Breast epithelium (tissue), 3 donors: ENCODE measurements at regions not wholly inside any gene's neighbourhood (a gene's known extent, or its start where the extent isn't known, plus 50 kb on each side); places are given as distances from the start of the nearest gene placed in this dataset.

Experiments
- CTCF ChIP-seq, 3 donors: fragments of 450-650 bp; IDR thresholded peaks; one replicate each; pipeline ENCODE4 v1.5.1; 2016 to 2017; ENCODE audit warnings: antibody characterized with exemption in 3 of 3, mild to moderate bottlenecking in 3 of 3, moderate library complexity in 3 of 3
- POLR2A ChIP-seq: fragments of 450-650 bp; IDR thresholded peaks from one replicate; pipeline ENCODE4 v1.6.1; 2016; ENCODE audit warnings: antibody characterized with exemption, mild to moderate bottlenecking, moderate library complexity

- TF ChIP-seq CTCF (IDR thresholded peaks at IDR 0.05) (peak in 1 of 3 donors; percentile 16), POLR2A (no peak)
These were observed 90.9 kb downstream of the SLC30A10 start for GRCh38 chr1:219837274-219837993.
